Heart right ventricle (tissue), 16 donors: ENCODE measurements at regions not wholly inside any gene's neighbourhood (a gene's known extent, or its start where the extent isn't known, plus 50 kb on each side); places are given as distances from the start of the nearest gene placed in this dataset.

ENCODE experiments used
- ATAC-seq, 8 donors: fragments of 200-7000 bp; cut with Tn5 transposase; one replicate each; pipeline ENCODE4 v1.9.1; 2020; ENCODE audit warnings: mild to moderate bottlenecking in 8 of 8, moderate library complexity in 8 of 8, moderate number of reproducible peaks in 1 of 8
- DNase-seq, 2 donors: peaks; one replicate each; pipeline ENCODE4 v3.0.0-alpha.2; 2020
- H3K27ac ChIP-seq, 10 donors: fragments of 200-600 bp; sonication (generic) in 2 of 10; one replicate each; pipeline versions ENCODE4 v1.5.0 to v1.8.0; 2020 to 2022; ENCODE audit warnings: mild to moderate bottlenecking in 3 of 10
- H3K27me3 ChIP-seq, 7 donors: fragments of 200-600 bp; one replicate each; pipeline ENCODE4 v1.8.0; 2021 to 2022; ENCODE audit warnings: mild to moderate bottlenecking in 2 of 7
- H3K36me3 ChIP-seq, 9 donors: fragments of 200-600 bp; sonication (generic) in 1 of 9; one replicate each; pipeline versions ENCODE4 v1.5.0 to v1.8.0; 2020 to 2022; ENCODE audit warnings: mild to moderate bottlenecking in 2 of 9
- H3K4me1 ChIP-seq, 9 donors: fragments of 200-600 bp; sonication (generic) in 1 of 9; one replicate each; pipeline versions ENCODE4 v1.5.0 to v1.8.0; 2020 to 2022; ENCODE audit warnings: mild to moderate bottlenecking in 4 of 9
- H3K4me3 ChIP-seq, 10 donors: fragments of 200-600 bp; sonication (generic) in 2 of 10; one replicate each; pipeline versions ENCODE4 v1.5.0 to v1.8.0; 2020 to 2022; ENCODE audit warnings: mild to moderate bottlenecking in 7 of 10, moderate library complexity in 2 of 10
- H3K9me3 ChIP-seq, 11 donors: fragments of 200-600 bp in 10 of 11; sonication (generic) in 2 of 11; one replicate each; pipeline versions ENCODE4 v1.5.0 to v1.8.0; 2013 to 2022; ENCODE audit warnings: mild to moderate bottlenecking in 2 of 11, control low read depth in 1 of 11, moderate library complexity in 1 of 11
- WGBS, 2 donors: extraction: QIAGEN DNeasy Blood & Tissue Kit; methylation state at CpG; one replicate each; pipeline ENCODE4 v1.1.7; 2013; ENCODE audit warnings: inconsistent platforms in 1 of 2; 5-methylcytosine and 5-hydroxymethylcytosine counted together
- intact Hi-C, 10 donors: fragments of 100-400 bp; cut with DNase I; formaldehyde crosslinking; loops; one replicate each; pipeline versions ENCODE4 v1.11.1 to v1.14.2; 2022
- TF ChIP-seq, protein P1 (sequence below), 9 donors: fragments of 200-600 bp; sonication (generic) in 2 of 9; IDR thresholded peaks; one replicate each; pipeline versions ENCODE4 v1.5.0 to v1.8.0; 2021 to 2022; ENCODE audit warnings: antibody characterized with exemption in 9 of 9, mild to moderate bottlenecking in 5 of 9, moderate library complexity in 1 of 9
- donor health status: Arrhythmogenic right ventricular cardiomyopathy.
- donor health status: ischemic (EF 13 %, LVEDD 7.1; RV severe dilation, severe dysfunction).
- donor health status: healthy with polysubstance abuse.
- donor health status: DM: no; HTN: yes; CAD: no.
- donor health status: DM: no; HTN: no; CAD: no.
- donor health status: ischemic (EF 25% LVEDD 6.9; RV normal size, moderate dysfunction).
- donor health status: ischemic (EF 25% LVEDD 5.7; RV mildly dilated, moderate dysfunction).
- donor health status: healthy.
- donor health status: DM: yes; HTN: yes; CAD: no.
- donor health status: Ischemic cardiomyopathy.
- donor health status: ischemic (EF 35%, LVEDD 5.7; RV mildly dilated, moderate dysfunction).
- donor health status: nonischemic (EF 11% LVEDD 7.7; RV severe dilation, severe dysfunction).
- donor health status: DM: yes; HTN: yes; CAD: no.
- donor health status: PGD.
- donor health status: ischemic (EF 29% LVEDD 5.4; RV normal size, mild dysfunction).
- donor health status: nonischemic (EF 23%, LVEDD 6.1; RV moderate dilation, normal function).

DNA sequence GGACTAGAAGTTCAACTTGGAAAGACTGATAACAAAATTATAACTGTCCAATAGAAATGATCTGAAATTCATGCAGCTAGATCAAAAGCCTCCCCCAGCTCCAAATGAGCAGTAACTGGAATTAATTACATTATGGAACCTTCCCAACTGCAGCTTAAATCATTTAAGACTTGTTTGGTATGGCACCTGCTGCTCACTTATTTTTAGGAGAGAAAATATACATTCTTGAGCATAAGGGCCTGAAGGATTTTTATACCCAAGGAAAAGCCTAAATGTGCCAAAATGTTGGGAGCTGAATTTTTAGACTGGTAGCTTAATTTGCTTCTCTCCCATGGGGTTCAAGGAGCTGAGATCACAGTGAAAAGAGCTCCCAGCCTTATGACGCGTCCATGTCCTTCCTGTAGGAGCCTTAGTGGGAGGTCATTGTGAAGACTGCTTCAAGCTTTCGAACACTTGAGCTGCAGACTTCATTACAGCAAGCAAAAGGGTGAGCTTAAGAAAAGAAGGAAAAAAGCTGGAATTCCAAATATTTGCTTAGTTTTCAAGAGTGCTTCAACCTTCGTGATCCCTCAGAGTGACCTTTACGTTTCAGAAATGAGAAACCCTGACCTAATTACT, 276.0 kb downstream of the DMAC1 start:
- DNase-seq (no peak), ATAC-seq (no peak)
- no peaks in the 10 kb centered on the region for H3K27me3 ChIP-seq
- TF ChIP-seq, protein P1, sequence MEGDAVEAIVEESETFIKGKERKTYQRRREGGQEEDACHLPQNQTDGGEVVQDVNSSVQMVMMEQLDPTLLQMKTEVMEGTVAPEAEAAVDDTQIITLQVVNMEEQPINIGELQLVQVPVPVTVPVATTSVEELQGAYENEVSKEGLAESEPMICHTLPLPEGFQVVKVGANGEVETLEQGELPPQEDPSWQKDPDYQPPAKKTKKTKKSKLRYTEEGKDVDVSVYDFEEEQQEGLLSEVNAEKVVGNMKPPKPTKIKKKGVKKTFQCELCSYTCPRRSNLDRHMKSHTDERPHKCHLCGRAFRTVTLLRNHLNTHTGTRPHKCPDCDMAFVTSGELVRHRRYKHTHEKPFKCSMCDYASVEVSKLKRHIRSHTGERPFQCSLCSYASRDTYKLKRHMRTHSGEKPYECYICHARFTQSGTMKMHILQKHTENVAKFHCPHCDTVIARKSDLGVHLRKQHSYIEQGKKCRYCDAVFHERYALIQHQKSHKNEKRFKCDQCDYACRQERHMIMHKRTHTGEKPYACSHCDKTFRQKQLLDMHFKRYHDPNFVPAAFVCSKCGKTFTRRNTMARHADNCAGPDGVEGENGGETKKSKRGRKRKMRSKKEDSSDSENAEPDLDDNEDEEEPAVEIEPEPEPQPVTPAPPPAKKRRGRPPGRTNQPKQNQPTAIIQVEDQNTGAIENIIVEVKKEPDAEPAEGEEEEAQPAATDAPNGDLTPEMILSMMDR (IDR thresholded peaks at IDR 0.05), result no peak
- peaks cover 0 to 5% (median 0%) of the 10 kb centered on the region in 9 donors for H3K4me1 ChIP-seq
- H3K4me3 ChIP-seq, result no peak overlapping the region
- H3K27ac ChIP-seq, result no peak overlapping the region
- 64 to 75% methylated on average over 5 of the region's 5 CpGs for WGBS, 2 donors
- H3K9me3 ChIP-seq, result no peaks in the 10 kb centered on the region
- H3K36me3 ChIP-seq, result no peaks in the 10 kb centered on the region
- intact Hi-C loops, result loop anchor here in 2 of 10 donors (10.0 kb wide), 2 partner anchors 59 to 199 kb away; no protein-coding TSS in a partner anchor

DNA sequence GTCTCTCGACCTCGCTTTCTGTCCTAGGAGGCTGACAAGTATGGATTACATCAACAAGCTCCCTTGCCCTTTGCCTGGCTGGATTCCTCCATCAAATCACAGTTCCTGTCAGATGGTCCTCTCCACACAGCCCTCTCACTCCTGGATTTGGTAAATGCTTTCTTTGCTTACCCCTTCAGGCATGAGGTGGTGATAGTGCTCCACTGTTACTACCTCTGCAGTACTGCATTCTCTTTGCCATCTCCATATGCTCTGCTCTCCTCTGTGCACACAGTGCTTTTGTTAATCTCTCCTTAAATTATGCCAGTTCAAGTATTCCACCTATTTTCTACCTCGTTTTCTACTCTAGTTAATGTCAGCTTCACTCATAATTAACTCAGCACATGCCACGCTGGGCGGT, 279.2 kb downstream of the DMAC1 start:
- TF ChIP-seq, protein P1 (IDR thresholded peaks at IDR 0.05), result no peak
- Histone ChIP-seq H3K27me3 (no peaks in the 10 kb centered on the region), H3K27ac (no peak overlapping the region), H3K36me3 (no peaks in the 10 kb centered on the region), H3K9me3 (no peaks in the 10 kb centered on the region), H3K4me3 (no peak overlapping the region), H3K4me1 (peaks cover 0 to 5% (median 0%) of the 10 kb centered on the region in 9 donors)
- ATAC-seq, result no peak
- 62 to 65% methylated on average over 5 of the region's 5 CpGs for WGBS, 2 donors
- no peak for DNase-seq
- intact Hi-C loops, result loop anchor here in 2 of 10 donors (10.0 kb wide), 2 partner anchors 56 to 196 kb away; no protein-coding TSS in a partner anchor

DNA sequence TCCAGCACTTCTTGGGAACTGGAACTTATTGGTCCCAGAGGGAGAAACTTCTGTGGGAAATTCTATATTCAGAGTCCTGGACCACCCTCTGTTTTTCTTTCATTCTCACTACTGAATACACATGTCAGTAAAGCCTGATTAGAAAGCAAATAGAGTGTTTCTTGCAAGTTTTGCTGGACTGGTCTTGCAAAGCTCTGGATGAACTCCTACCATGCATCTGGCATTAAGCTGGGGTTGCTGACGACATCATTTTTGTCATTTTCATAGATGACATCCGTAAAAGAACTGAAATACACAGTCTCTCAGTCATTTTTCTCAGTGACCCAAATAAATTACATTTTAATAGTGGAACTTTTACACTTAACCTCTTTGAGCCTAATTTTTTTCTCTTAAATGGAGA, 283.2 kb downstream of the DMAC1 start:
- WGBS, 2 donors, result 76 to 79% methylated on average over 2 of the region's 2 CpGs
- H3K4me3 ChIP-seq, result no peak overlapping the region
- H3K4me1 ChIP-seq, result no peaks in the 10 kb centered on the region
- TF ChIP-seq, protein P1 (IDR thresholded peaks at IDR 0.05), result no peak
- DNase-seq (no peak), ATAC-seq (no peak)
- intact Hi-C loops, result loop anchor here in 1 of 10 donors (10.0 kb wide), 1 partner anchor 72 kb away; no protein-coding TSS in a partner anchor
- no peaks in the 10 kb centered on the region for H3K9me3 ChIP-seq
- no peaks in the 10 kb centered on the region for H3K27me3 ChIP-seq
- no peak overlapping the region for H3K27ac ChIP-seq
- no peaks in the 10 kb centered on the region for H3K36me3 ChIP-seq

DNA sequence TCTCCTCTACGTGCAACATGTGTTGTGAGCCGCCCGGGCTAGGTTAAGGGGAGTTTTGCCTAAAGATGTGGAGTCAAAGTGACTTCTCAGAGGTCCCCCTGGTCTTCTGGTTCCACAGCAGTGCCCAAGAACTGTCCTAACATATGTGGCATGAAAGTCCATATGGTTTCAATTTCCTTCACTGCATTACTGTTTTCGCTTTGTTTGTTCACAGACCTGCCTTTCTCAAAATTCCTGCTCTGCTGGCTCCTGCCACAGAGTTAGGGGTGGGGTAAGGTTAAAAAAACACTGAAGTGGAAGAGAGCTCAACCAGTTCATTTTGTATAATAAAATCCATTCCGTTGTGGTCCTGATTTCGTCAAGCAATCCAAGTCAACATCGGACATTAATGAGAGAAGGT, 289.4 kb downstream of the DMAC1 start:
- Histone ChIP-seq H3K27ac (peak overlapping the region in 4 of 10 donors; percentile 28 to 61 (median 41)), H3K4me3 (no peak overlapping the region), H3K36me3 (no peaks in the 10 kb centered on the region), H3K27me3 (no peaks in the 10 kb centered on the region), H3K9me3 (no peaks in the 10 kb centered on the region), H3K4me1 (peaks cover 0 to 19% (median 0%) of the 10 kb centered on the region in 9 donors)
- DNase-seq (no peak), ATAC-seq (no peak)
- intact Hi-C loops, result loop anchor here in 1 of 10 donors (10.0 kb wide), 1 partner anchor 65 kb away; no protein-coding TSS in a partner anchor
- TF ChIP-seq, protein P1 (IDR thresholded peaks at IDR 0.05), result no peak
- 64 to 75% methylated on average over 7 of the region's 7 CpGs for WGBS, 2 donors
